CD14-positive monocyte (primary cell): ENCODE measurements at regions not wholly inside any gene's neighbourhood (a gene's known extent, or its start where the extent isn't known, plus 50 kb on each side); places are given as distances from the start of the nearest gene placed in this dataset. TPM values are rescaled to one million over a fixed set of nuclear protein-coding genes. Genes with fewer than 3 reads are reported as not detected.
"Not testable (repeated sequence)": the region's sequence is repeated elsewhere in the genome, so short reads cannot be mapped to it uniquely, and the experiment has no call there.

Source experiments
- DNase-seq, 3 donors: peaks; one replicate each; pipeline ENCODE4 v3.0.0-alpha.2; 2011 to 2022
- H2AFZ ChIP-seq: 2 replicates; pipeline ENCODE4 v1.6.0; 2012; ENCODE audit warnings: mild to moderate bottlenecking, low read depth, low read length, inconsistent platforms; ENCODE audit not compliant: insufficient read depth, poor library complexity, severe bottlenecking
- H3K27ac ChIP-seq, 2 donors: 1 replicate in 1 of 2; 2 replicates in 1 of 2; pipeline ENCODE4 v1.5.1; 2012 to 2013; ENCODE audit warnings: low read length in 2 of 2, control low read depth in 1 of 2, inconsistent platforms in 1 of 2, low read depth in 1 of 2, mild to moderate bottlenecking in 1 of 2
- H3K27me3 ChIP-seq, 2 donors: one replicate each; pipeline versions ENCODE4 v1.6.0 to v1.6.1; 2011 to 2013; ENCODE audit warnings: low read length in 2 of 2; ENCODE audit not compliant: control insufficient read depth in 2 of 2, insufficient read depth in 2 of 2
- H3K36me3 ChIP-seq, 2 donors: replicated peaks in 1 of 2; 1 replicate in 1 of 2; 2 replicates in 1 of 2; pipeline versions ENCODE4 v1.5.1 to v1.6.1; 2012 to 2013; ENCODE audit warnings: low read length in 2 of 2, control low read depth in 1 of 2, inconsistent platforms in 1 of 2, mild to moderate bottlenecking in 1 of 2; ENCODE audit not compliant: insufficient read depth in 2 of 2, control insufficient read depth in 1 of 2
- H3K4me1 ChIP-seq, 2 donors: 1 replicate in 1 of 2; 2 replicates in 1 of 2; pipeline versions ENCODE4 v1.5.1 to v1.6.1; 2012 to 2013; ENCODE audit warnings: low read length in 2 of 2, control low read depth in 1 of 2, inconsistent platforms in 1 of 2, mild to moderate bottlenecking in 1 of 2, moderate library complexity in 1 of 2; ENCODE audit not compliant: insufficient read depth in 2 of 2, control insufficient read depth in 1 of 2
- H3K4me2 ChIP-seq: replicated peaks from 2 replicates; pipeline ENCODE3; 2012; ENCODE audit warnings: low read length, moderate library complexity, mild to moderate bottlenecking; ENCODE audit not compliant: poor library complexity, severe bottlenecking; ENCODE audit errors: extremely low read depth
- H3K4me3 ChIP-seq, 3 experiments: fragments of 200-600 bp in 1 of 3; sonication (generic) in 1 of 3; replicated peaks in 1 of 3; 1 replicate in 2 of 3; 2 replicates in 1 of 3; pipeline ENCODE4 v1.5.1; 2011 to 2013; ENCODE audit warnings: low read length in 3 of 3, mild to moderate bottlenecking in 3 of 3, control low read depth in 2 of 3, low read depth in 2 of 3, inconsistent platforms in 1 of 3, moderate library complexity in 1 of 3
- H3K79me2 ChIP-seq: 2 replicates; pipeline ENCODE4 v1.6.0; 2012; ENCODE audit warnings: mild to moderate bottlenecking, control low read depth, inconsistent platforms, low read length, moderate library complexity; ENCODE audit not compliant: insufficient read depth
- H3K9ac ChIP-seq: 2 replicates; pipeline ENCODE4 v1.6.0; 2017; ENCODE audit warnings: low read length, mild to moderate bottlenecking; ENCODE audit not compliant: insufficient read depth, poor library complexity, severe bottlenecking
- H3K9me3 ChIP-seq, 2 donors: replicated peaks in 1 of 2; 1 replicate in 1 of 2; 2 replicates in 1 of 2; pipeline versions ENCODE4 v1.5.1 to v1.6.1; 2012 to 2013; ENCODE audit warnings: low read length in 2 of 2, control low read depth in 1 of 2; ENCODE audit not compliant: control insufficient read depth in 1 of 2, insufficient read depth in 1 of 2
- H4K20me1 ChIP-seq: 2 replicates; pipeline ENCODE4 v1.6.0; 2012; ENCODE audit warnings: mild to moderate bottlenecking, low read length, control low read depth, moderate library complexity; ENCODE audit not compliant: insufficient read depth
- H3K27ac Mint-ChIP-seq, 7 donors: one replicate each; pipeline ENCODE4 v1.8.0; 2020; ENCODE audit warnings: mild to moderate bottlenecking in 7 of 7, mixed read lengths in 7 of 7, moderate library complexity in 6 of 7, inconsistent platforms in 2 of 7
- H3K27me3 Mint-ChIP-seq, 3 donors: one replicate each; pipeline ENCODE4 v1.8.0; 2021 to 2022; ENCODE audit warnings: low read depth in 3 of 3, mild to moderate bottlenecking in 3 of 3, mixed read lengths in 3 of 3, moderate library complexity in 3 of 3, inconsistent platforms in 1 of 3
- H3K36me3 Mint-ChIP-seq, 2 donors: one replicate each; pipeline ENCODE4 v1.8.0; 2020; ENCODE audit warnings: mixed read lengths in 2 of 2, inconsistent platforms in 1 of 2, mild to moderate bottlenecking in 1 of 2
- H3K4me1 Mint-ChIP-seq: one replicate; pipeline ENCODE4 v1.8.0; 2020; ENCODE audit warnings: mild to moderate bottlenecking, mixed read lengths
- H3K4me3 Mint-ChIP-seq, 2 donors: one replicate each; pipeline ENCODE4 v1.8.0; 2020; ENCODE audit warnings: mild to moderate bottlenecking in 2 of 2, mixed read lengths in 2 of 2, moderate library complexity in 1 of 2
- H3K9me3 Mint-ChIP-seq, 7 donors: one replicate each; pipeline ENCODE4 v1.8.0; 2020 to 2022; ENCODE audit warnings: mixed read lengths in 7 of 7, mild to moderate bottlenecking in 6 of 7, moderate library complexity in 6 of 7, inconsistent platforms in 2 of 7
- WGBS: methylation state at CpG from one replicate; pipeline ENCODE4 v1.1.5; 2013; ENCODE audit warnings: missing lambda C conversion rate; ENCODE audit not compliant: insufficient coverage; 5-methylcytosine and 5-hydroxymethylcytosine counted together
- intact Hi-C, 2 donors: fragments of 100-400 bp; cut with micrococcal nuclease; formaldehyde crosslinking; loops; one replicate each; pipeline versions ENCODE4 v1.15.0 to v1.15.1; 2023
- small RNA-seq: library from RNA; depleted of rRNA; stranded (forward); fragments of <200 nt; gene quantifications from one replicate; pipeline ENCODE3, GENCODE V24; 2012; ENCODE audit warnings: low read depth; ENCODE audit not compliant: insufficient read length

DNA sequence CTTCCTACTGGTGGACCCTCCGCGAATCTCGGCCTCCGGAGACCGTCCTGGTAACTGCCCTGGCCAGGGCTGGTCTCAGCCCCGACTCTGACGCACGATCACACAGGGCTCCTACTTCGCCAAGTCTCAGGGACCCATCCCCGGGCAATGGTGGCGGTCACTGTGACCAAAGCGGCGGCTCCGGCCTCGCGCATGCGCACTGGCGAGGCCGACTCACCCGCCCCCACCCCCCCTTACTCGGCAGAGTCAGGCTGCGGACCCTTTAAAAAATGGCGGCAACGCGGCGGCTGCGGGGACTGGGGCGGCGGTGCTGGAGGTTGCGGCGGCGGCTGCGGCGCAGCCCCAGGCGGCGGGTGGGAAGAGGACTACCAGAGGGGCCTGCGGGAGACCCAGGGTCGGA is 1581.3 kb downstream of the FOXD4L5 start:
- H3K4me1 Mint-ChIP-seq, intact Hi-C loops, H3K27ac ChIP-seq, H3K36me3 Mint-ChIP-seq, H2AFZ ChIP-seq, H3K27me3 Mint-ChIP-seq, H3K79me2 ChIP-seq, H3K9ac ChIP-seq, H4K20me1 ChIP-seq, H3K36me3 ChIP-seq, H3K4me3 ChIP-seq, H3K27ac Mint-ChIP-seq, H3K4me2 ChIP-seq, H3K27me3 ChIP-seq, H3K4me1 ChIP-seq, H3K4me3 Mint-ChIP-seq: not testable (repeated sequence)
- WGBS, result 61% methylated on average over 10 of the region's 38 CpGs
- H3K9me3 Mint-ChIP-seq, result peaks cover 14 to 48% (median 35%) of the 10 kb centered on the region in 7 donors
- DNase-seq, result peak in 1 of 3 donors; percentile 17
- peaks cover 14 to 57% of the 10 kb centered on the region in 2 donors for H3K9me3 ChIP-seq

DNA sequence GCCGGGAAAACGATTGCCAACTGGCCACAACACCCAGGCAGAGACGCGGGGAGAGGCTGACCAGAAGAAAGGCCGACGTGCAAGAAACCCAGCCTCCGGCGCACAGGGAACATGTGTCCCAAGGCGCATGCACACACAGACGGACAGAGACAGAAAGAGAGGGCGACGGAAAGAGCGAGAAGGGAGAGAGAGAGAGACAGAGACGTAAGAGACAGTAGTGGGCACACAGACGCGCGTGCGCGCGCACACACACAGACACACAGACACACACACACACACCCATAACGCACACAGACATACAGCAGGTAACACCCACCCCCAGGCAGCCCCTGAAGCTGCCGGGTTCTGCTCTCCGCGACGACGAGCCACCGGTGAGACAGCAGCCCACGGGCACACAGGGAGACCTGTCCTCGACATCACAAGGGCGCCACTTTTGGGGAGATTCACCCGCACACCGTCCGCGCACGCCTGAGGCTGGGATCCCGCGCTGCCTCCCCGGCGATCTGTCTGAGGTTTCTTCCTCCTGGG is 1581.8 kb downstream of the FOXD4L5 start:
- not testable (repeated sequence) for H3K4me2 ChIP-seq

More for the DNA sequence above, 1581.8 kb downstream of the FOXD4L5 start:
- H3K27me3 Mint-ChIP-seq, H4K20me1 ChIP-seq, H3K4me1 ChIP-seq, H3K4me1 Mint-ChIP-seq, H3K36me3 ChIP-seq, H3K27ac Mint-ChIP-seq, H3K9ac ChIP-seq, H2AFZ ChIP-seq, intact Hi-C loops, DNase-seq, H3K4me3 ChIP-seq, H3K4me3 Mint-ChIP-seq, H3K27ac ChIP-seq, H3K36me3 Mint-ChIP-seq, H3K27me3 ChIP-seq, H3K79me2 ChIP-seq: not testable (repeated sequence)
- 63% methylated on average over 9 of the region's 39 CpGs for WGBS
- peaks cover 14 to 44% (median 31%) of the 10 kb centered on the region in 7 donors for H3K9me3 Mint-ChIP-seq
- peaks cover 14 to 52% of the 10 kb centered on the region in 2 donors for H3K9me3 ChIP-seq

Small RNAs in the stretch of these regions (small RNA-seq; reads per million reads assigned to genes)
- not detected for gene MIR4477B
- gene PTGER4P3, result not detected
- not detected for gene RNA5SP284
